Activated T-helper 9 cell treated with anti-CD3 and anti-CD28 coated beads, Interleukin-2, amount 50 U/mL, for 16 hours (primary cell): ENCODE measurements at regions not wholly inside any gene's neighbourhood (a gene's known extent, or its start where the extent isn't known, plus 50 kb on each side); places are given as distances from the start of the nearest gene placed in this dataset.
"Not testable (repeated sequence)": the region's sequence is repeated elsewhere in the genome, so short reads cannot be mapped to it uniquely, and the experiment has no call there.

Experiments used
- DNase-seq: peaks from one replicate; pipeline ENCODE4 v3.0.0-alpha.2; 2020; ENCODE audit warnings: low read depth

DNA sequence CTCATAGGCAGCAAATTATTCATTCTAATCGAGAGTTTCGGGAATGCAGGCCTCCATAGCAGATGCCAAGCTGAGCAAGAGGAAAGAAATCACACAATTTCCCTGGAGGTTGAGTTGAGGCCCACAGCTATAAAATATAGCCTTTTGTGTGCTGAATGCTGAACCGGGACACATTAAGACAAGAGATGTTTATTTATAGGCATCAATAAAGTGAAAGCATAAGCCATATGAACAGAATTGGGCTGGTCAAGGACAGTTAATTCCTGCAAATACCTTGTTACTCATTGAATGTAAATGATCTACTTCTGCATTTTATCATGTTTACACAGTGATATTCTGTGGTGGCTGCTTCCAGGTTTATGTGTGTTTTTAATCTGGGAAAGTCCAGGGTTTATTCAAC, 461.7 kb downstream of the KLF12 start:
- DNase-seq, result no peak

GRCh38 chr13:73671732-73672131, 462.5 kb downstream of the KLF12 start:
- DNase-seq, result no peak

- DNase-seq, result no peak
Measured at GRCh38 chr13:73671011-73671410, 463.2 kb downstream of the KLF12 start.

DNA sequence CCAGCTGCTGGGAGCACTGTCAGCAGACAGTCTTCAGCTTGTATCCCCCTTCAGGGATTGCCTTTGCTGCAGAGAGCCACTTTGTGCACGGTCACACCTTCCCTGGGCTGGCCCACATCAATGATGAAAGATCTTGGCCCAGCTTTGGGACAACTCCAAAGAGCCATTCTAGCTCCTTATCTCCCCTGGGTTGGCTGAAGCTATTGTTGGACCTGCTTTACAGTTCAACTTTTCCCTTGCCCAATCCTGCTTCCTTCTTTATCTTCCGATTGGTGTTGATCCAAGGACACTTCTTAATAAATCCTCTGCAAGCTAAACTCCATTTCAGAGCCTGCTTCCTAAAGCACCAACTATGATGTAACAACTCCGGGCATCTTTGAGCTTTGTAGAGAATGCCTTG, 466.4 kb downstream of the KLF12 start:
- no peak for DNase-seq

- DNase-seq, result no peak
Measured at GRCh38 chr13:73665261-73665660, 468.9 kb downstream of the KLF12 start.

DNA sequence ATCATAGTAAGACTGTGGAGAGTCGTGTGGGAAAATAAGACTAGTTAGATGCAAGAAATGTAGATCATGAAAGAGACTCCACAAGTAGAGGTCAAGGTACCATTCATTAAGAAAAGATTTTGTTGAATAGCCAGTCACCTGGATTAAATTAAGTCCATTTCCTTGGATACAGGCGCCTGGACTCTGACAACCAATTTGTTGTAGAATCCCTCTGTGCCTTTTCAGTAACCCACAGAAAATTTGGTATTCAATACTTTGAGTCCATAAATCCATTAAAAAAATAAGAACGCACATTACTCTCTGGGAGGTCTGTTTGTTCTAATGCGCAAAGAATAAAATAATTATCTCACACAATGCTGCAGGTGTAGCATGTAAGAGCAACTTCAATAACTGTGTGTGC, 469.4 kb downstream of the KLF12 start:
- DNase-seq, result no peak

DNA sequence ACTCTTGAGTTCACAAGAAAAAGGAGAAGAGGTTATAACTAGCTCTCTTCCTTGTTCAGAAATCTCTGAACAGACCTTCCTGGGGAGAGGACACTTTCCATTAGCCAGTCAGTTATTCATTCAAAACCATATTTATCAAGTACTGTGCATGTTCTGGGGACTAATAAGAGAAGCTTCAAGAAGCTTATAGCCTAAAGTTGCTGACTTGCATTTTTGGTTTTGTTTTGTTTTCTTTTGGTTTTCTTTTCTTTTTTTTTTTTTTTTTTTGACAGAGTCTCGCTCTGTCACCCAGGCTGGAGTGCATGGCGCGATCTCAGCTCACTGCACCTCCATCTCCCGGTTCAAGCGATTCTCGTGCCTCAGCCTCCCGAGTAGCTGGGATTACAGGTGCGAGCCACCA, 471.4 kb downstream of the KLF12 start:
- DNase-seq, result no peak

- DNase-seq, result no peak
Measured at GRCh38 chr13:73661687-73662425, 472.3 kb downstream of the KLF12 start.

DNA sequence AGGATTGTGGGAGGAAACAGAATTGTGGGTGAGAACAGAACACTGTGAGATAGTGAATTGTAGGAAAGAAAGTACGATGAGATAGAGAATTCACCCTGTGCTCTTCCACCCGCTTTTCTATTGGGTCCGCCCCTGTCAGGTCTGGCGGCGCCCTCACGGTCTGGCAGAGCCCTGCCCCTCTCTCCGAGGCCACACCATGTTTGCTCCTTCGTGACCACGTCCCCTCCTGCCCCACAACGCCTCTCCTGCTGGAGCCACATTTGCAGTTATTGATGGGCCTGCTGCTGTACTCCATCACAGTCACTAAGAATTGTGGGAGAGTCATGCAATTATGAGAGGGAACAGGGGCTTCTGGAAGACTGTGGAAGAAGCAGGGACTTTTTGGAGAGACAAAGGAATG, 473.1 kb downstream of the KLF12 start:
- DNase-seq, result no peak

DNA sequence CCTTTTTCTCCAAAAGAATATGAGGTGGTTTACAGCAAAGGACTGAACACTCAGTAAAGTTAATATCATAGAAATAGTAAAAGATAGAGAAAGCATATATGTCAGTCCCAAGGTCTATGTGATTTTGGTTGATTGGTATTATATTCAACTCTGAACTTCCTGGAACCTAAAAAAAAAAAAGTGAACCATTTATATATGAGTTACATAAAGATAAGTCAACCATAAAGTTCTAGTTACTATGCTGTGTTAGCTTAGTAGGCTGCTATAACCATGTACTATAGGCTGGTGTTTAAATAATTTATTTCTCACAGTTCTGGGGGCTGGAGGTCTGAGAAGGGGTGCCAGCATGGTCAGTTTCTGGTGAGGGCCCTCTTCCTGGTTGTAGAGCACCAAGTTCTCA, 475.6 kb downstream of the KLF12 start:
- DNase-seq, result no peak

- DNase-seq, result no peak
Measured at GRCh38 chr13:73657821-73658540, 476.2 kb downstream of the KLF12 start.

GRCh38 chr13:73656863-73657262, 477.3 kb downstream of the KLF12 start:
- DNase-seq, result no peak

DNA sequence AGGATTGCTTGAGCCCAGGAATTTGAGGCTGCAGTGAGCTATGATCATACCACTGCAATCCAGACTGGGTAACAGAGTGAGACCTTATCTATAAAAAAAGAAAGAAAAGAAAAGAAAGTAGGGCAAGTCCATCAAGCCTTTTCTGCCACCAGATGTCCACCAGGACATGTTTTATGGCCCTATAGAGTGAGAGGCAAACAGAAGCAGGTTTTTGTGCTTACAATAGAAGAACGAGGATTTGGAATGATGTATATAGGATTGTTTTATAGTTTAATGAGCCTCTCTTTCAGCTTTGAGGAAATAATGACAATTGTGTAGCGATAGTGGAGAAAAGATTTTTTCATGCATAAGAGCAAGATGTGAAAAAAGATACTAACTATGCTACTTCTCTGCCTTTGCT, 480.5 kb downstream of the KLF12 start:
- no peak for DNase-seq

DNA sequence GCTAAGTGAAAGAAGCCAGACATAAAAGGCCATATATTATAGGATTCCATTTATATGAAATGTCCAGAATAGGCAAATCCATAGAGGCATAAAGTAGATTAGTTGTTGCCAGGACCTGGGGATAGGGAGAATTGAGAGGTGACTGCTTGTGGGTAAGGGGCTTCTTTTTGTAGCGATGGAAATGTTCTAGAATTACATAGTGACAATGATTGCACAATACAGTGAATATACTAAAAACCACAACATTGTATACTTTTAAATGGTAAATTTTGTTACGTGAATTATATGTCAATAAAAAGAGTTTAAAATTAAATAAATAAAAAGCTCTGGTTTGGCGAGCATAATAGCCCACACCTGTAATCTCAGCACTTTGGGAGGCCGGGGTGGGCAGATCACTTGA, 486.8 kb downstream of the KLF12 start:
- no peak for DNase-seq

GRCh38 chr13:73640476-73641179, 493.6 kb downstream of the KLF12 start:
- not testable (repeated sequence) for DNase-seq

GRCh38 chr13:73635166-73635787, 498.9 kb downstream of the KLF12 start:
- DNase-seq, result no peak

DNA sequence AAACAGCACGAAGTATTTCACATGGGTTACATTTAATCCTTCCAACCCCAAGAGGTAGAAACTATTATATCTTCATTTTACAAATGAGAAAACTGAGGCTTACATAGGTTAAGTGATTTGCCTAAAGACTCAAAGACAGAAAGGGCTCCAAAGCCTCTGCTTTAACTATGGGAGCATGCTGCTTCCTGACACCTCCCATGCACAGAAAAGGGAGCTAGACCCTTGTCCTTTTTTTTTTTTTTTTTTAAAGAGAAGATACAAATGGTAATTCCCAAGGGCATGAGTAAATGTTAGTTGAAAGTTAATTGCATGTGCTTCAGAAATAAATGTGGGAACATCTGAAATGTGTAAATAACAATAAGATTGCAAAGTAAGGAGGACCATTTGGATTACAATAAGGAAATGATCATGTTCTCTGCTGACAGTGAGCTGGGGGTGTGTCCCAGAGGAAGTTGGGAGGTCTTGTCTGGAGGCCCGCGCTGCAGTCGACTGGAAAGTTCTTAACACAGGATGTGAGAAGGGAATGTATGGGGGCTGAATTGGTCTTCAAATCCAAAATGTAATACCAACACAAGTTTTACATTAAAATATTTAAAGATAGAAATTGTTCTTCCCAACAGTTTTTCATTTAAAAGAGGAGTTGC, 500.3 kb downstream of the KLF12 start:
- no peak for DNase-seq

GRCh38 chr13:73631411-73631810, 502.8 kb downstream of the KLF12 start:
- no peak for DNase-seq

GRCh38 chr13:73625562-73626339, 508.5 kb downstream of the KLF12 start:
- no peak for DNase-seq

GRCh38 chr13:73623281-73623680, 510.9 kb downstream of the KLF12 start:
- no peak for DNase-seq

GRCh38 chr13:73622381-73622780, 511.8 kb downstream of the KLF12 start:
- DNase-seq, result no peak
